Peyer's patch (tissue), 4 donors: ENCODE measurements at regions not wholly inside any gene's neighbourhood (a gene's known extent, or its start where the extent isn't known, plus 50 kb on each side); places are given as distances from the start of the nearest gene placed in this dataset.

Source experiments
- DNase-seq, 3 donors: peaks; one replicate each; pipeline ENCODE4 v3.0.0-alpha.2; 2017 to 2019
- H3K27ac ChIP-seq, 4 donors: fragments of 200-600 bp; sonication (generic); one replicate each; pipeline ENCODE4 v1.5.1; 2016 to 2019
- H3K27me3 ChIP-seq, 2 donors: fragments of 200-600 bp; sonication (generic); one replicate each; pipeline ENCODE4 v1.5.1; 2019
- H3K36me3 ChIP-seq, 3 donors: fragments of 200-600 bp; sonication (generic); one replicate each; pipeline ENCODE4 v1.5.1; 2016 to 2019
- H3K4me1 ChIP-seq, 4 donors: fragments of 200-600 bp; sonication (generic); one replicate each; pipeline ENCODE4 v1.5.1; 2016 to 2019
- H3K4me3 ChIP-seq, 4 donors: fragments of 200-600 bp; sonication (generic); 1 replicate in 3 of 4; 2 replicates in 1 of 4; pipeline ENCODE4 v1.5.1; 2016 to 2019; ENCODE audit warnings: mild to moderate bottlenecking in 1 of 4
- H3K9me3 ChIP-seq, 4 donors: fragments of 200-600 bp; sonication (generic); one replicate each; pipeline ENCODE4 v1.5.1; 2016 to 2019; ENCODE audit warnings: mild to moderate bottlenecking in 1 of 4
- CTCF ChIP-seq, 6 experiments: fragments of 450-650 bp in 4 of 6; fragments of 200-600 bp in 2 of 6; sonication (generic) in 1 of 6; IDR thresholded peaks; one replicate each; pipeline ENCODE4 v1.5.1; 2017 to 2019; ENCODE audit warnings: antibody characterized with exemption in 6 of 6, mild to moderate bottlenecking in 3 of 6, moderate library complexity in 1 of 6
- POLR2A ChIP-seq, 2 donors: fragments of 450-650 bp; IDR thresholded peaks; one replicate each; pipeline ENCODE4 v1.5.1; 2017; ENCODE audit warnings: antibody characterized with exemption in 2 of 2, mild to moderate bottlenecking in 2 of 2, moderate library complexity in 2 of 2

GRCh38 chr3:182078929-182079328 is 367.2 kb downstream of the SOX2 start:
- H3K27ac ChIP-seq: no peak overlapping the region
- TF ChIP-seq POLR2A (IDR thresholded peaks at IDR 0.05): no peak
- TF ChIP-seq CTCF (IDR thresholded peaks at IDR 0.05): no peak
- H3K4me3 ChIP-seq: no peak overlapping the region
- no peaks in the 10 kb centered on the region for H3K27me3 ChIP-seq
- no peak for DNase-seq
- no peaks in the 10 kb centered on the region for H3K4me1 ChIP-seq
- no peaks in the 10 kb centered on the region for H3K9me3 ChIP-seq
- H3K36me3 ChIP-seq: no peaks in the 10 kb centered on the region

- TF ChIP-seq CTCF (IDR thresholded peaks at IDR 0.05) (no peak), POLR2A (IDR thresholded peaks at IDR 0.05) (no peak)
These were observed 369.4 kb downstream of the SOX2 start for GRCh38 chr3:182081096-182081495.

GRCh38 chr3:182083112-182083511 is 371.4 kb downstream of the SOX2 start:
- no peaks in the 10 kb centered on the region for H3K27me3 ChIP-seq
- H3K27ac ChIP-seq: no peak overlapping the region
- TF ChIP-seq CTCF (IDR thresholded peaks at IDR 0.05) (no peak), POLR2A (IDR thresholded peaks at IDR 0.05) (no peak)
- no peaks in the 10 kb centered on the region for H3K4me1 ChIP-seq
- no peak for DNase-seq
- no peak overlapping the region for H3K4me3 ChIP-seq
- H3K36me3 ChIP-seq: no peaks in the 10 kb centered on the region
- no peaks in the 10 kb centered on the region for H3K9me3 ChIP-seq

More at GRCh38 chr3:182081096-182081495, 369.4 kb downstream of the SOX2 start:
- no peaks in the 10 kb centered on the region for H3K36me3 ChIP-seq
- no peak overlapping the region for H3K4me3 ChIP-seq
- H3K27ac ChIP-seq: no peak overlapping the region
- H3K9me3 ChIP-seq: no peaks in the 10 kb centered on the region
- H3K27me3 ChIP-seq: no peaks in the 10 kb centered on the region
- H3K4me1 ChIP-seq: no peaks in the 10 kb centered on the region
- no peak for DNase-seq

- no peak for DNase-seq
- no peaks in the 10 kb centered on the region for H3K4me1 ChIP-seq
- H3K36me3 ChIP-seq: no peaks in the 10 kb centered on the region
- no peaks in the 10 kb centered on the region for H3K27me3 ChIP-seq
- TF ChIP-seq POLR2A (IDR thresholded peaks at IDR 0.05) (no peak), CTCF (IDR thresholded peaks at IDR 0.05) (no peak)
- no peak overlapping the region for H3K27ac ChIP-seq
- H3K4me3 ChIP-seq: no peak overlapping the region
- H3K9me3 ChIP-seq: no peaks in the 10 kb centered on the region
These were observed 381.0 kb downstream of the SOX2 start for GRCh38 chr3:182092662-182093262.

GRCh38 chr3:182094321-182094720 is 382.6 kb downstream of the SOX2 start:
- Histone ChIP-seq H3K4me1 (no peaks in the 10 kb centered on the region), H3K27me3 (no peaks in the 10 kb centered on the region), H3K27ac (no peak overlapping the region), H3K9me3 (no peaks in the 10 kb centered on the region), H3K36me3 (no peaks in the 10 kb centered on the region), H3K4me3 (no peak overlapping the region)
- TF ChIP-seq CTCF (IDR thresholded peaks at IDR 0.05): no peak
- TF ChIP-seq POLR2A (IDR thresholded peaks at IDR 0.05): no peak
- no peak for DNase-seq

- H3K27ac ChIP-seq: no peak overlapping the region
- no peak for DNase-seq
- H3K4me1 ChIP-seq: no peaks in the 10 kb centered on the region
- no peak for TF ChIP-seq POLR2A (IDR thresholded peaks at IDR 0.05)
- no peak for TF ChIP-seq CTCF (IDR thresholded peaks at IDR 0.05)
- H3K4me3 ChIP-seq: no peak overlapping the region
- H3K9me3 ChIP-seq: peaks cover 0 to 3% (median 0%) of the 10 kb centered on the region in 4 donors
- H3K27me3 ChIP-seq: no peaks in the 10 kb centered on the region
- H3K36me3 ChIP-seq: no peaks in the 10 kb centered on the region
These were observed 393.2 kb downstream of the SOX2 start for GRCh38 chr3:182104881-182105280.
